DND-41 (cell line): ENCODE measurements at regions not wholly inside any gene's neighbourhood (a gene's known extent, or its start where the extent isn't known, plus 50 kb on each side); places are given as distances from the start of the nearest gene placed in this dataset.

Experiments used
- CTCF ChIP-seq: IDR thresholded peaks from 2 replicates; pipeline ENCODE4 v1.5.1; 2012; ENCODE audit warnings: borderline replicate concordance, low read length, moderate library complexity, mild to moderate bottlenecking; ENCODE audit not compliant: poor library complexity, severe bottlenecking; ENCODE audit errors: extremely low read depth
- EZH2 ChIP-seq: IDR thresholded peaks from 3 replicates; pipeline ENCODE4 v1.6.1; 2012; ENCODE audit warnings: borderline replicate concordance, low read depth, mild to moderate bottlenecking, moderate library complexity, low read length, inconsistent platforms; ENCODE audit not compliant: severe bottlenecking

- TF ChIP-seq CTCF = no peak
- TF ChIP-seq EZH2 = no peak
These were observed 70.4 kb upstream of the SMNDC1 start for GRCh38 chr10:110375121-110375520.
